OCI-LY1 (cell line): ENCODE measurements at regions not wholly inside any gene's neighbourhood (a gene's known extent, or its start where the extent isn't known, plus 50 kb on each side); places are given as distances from the start of the nearest gene placed in this dataset.

ENCODE experiments used
- CTCF ChIP-seq: fragments of 200-600 bp; sonication (generic), shearing (Covaris generic); IDR thresholded peaks from 2 replicates; pipeline ENCODE4 v1.5.1; 2017; ENCODE audit warnings: mild to moderate bottlenecking, antibody characterized with exemption, low read length, moderate library complexity, mixed read lengths
- EZH2 ChIP-seq: fragments of 200-600 bp; sonication (generic), shearing (Covaris generic); IDR thresholded peaks from 2 replicates; pipeline ENCODE4 v1.8.0; 2017; ENCODE audit warnings: borderline replicate concordance, mixed run types, mild to moderate bottlenecking, antibody characterized with exemption, low read length, moderate library complexity, mixed read lengths

- TF ChIP-seq CTCF = no peak
- no peak for TF ChIP-seq EZH2
Measured at GRCh38 chr4:56259655-56260054, 127.6 kb downstream of the AASDH start.
